T-helper 17 cell (primary cell): ENCODE measurements at regions not wholly inside any gene's neighbourhood (a gene's known extent, or its start where the extent isn't known, plus 50 kb on each side); places are given as distances from the start of the nearest gene placed in this dataset.

Experiments
- ATAC-seq: fragments of 150-1000 bp; cut with Tn5 transposase; 2 replicates; pipeline ENCODE4 v1.10.0; 2021; ENCODE audit warnings: mild to moderate bottlenecking, moderate library complexity
- DNase-seq, 3 donors: peaks; one replicate each; pipeline versions ENCODE4 v3.0.0 to v3.0.0-alpha.2; 2020 to 2021
- H3K9me3 ChIP-seq: one replicate; pipeline ENCODE4 v1.7.0; 2013; ENCODE audit warnings: low read length, mild to moderate bottlenecking; ENCODE audit not compliant: control insufficient read depth, poor library complexity, severe bottlenecking
- H3K27ac Mint-ChIP-seq: one replicate; pipeline ENCODE4 v1.8.0; 2022; ENCODE audit warnings: mild to moderate bottlenecking, moderate library complexity, mixed read lengths
- H3K27me3 Mint-ChIP-seq: one replicate; pipeline ENCODE4 v1.8.0; 2022; ENCODE audit warnings: mixed read lengths
- H3K36me3 Mint-ChIP-seq: one replicate; pipeline ENCODE4 v1.8.0; 2022; ENCODE audit warnings: low read depth, mixed read lengths
- H3K4me1 Mint-ChIP-seq: one replicate; pipeline ENCODE4 v1.8.0; 2022; ENCODE audit warnings: mild to moderate bottlenecking, mixed read lengths
- H3K4me3 Mint-ChIP-seq: one replicate; pipeline ENCODE4 v1.8.0; 2022; ENCODE audit warnings: mild to moderate bottlenecking, moderate library complexity, mixed read lengths

DNA sequence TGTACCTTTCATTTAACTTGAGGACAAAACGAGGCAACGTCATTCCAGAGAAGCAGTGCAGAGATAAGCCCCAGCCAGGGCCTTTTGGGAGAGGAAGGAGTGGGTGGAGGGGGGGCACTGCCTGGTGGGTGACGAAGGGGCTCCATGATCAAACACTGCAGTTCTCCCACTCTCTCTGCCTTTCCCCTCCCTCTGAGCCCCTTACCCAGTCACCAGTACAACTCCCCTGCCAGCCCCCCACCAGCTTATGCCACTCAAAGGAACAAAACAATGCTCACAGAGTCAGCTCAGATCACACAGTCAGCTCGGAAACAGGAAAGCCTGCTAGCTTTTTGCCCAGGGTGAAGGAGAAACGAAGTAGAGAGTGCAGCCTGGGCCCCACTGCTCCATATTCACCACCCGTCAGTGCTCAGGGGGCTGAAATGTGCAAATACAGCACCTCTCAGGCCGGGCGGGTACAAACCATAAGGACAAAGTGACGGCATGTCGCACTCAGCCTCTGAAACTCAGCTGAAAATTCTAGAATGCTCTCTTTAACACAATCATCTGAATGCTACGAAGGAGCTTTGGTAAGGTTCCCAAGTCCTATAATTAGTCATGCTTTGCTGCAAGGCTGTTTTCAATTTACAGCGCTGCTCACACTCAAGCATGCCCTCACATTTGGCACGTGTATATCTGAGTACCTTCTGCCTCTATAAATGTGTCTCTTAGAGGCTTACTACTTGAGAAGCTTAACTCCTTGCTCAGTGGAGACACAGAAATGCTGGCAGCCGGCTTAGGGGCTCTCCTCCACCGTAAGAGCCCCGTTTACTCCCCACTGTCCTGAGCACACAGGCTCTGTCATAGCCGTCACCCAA, 65.8 kb upstream of the RAB4A start:
- no peak for ATAC-seq
- Mint-ChIP-seq H3K27ac (no peak overlapping the region), H3K4me1 (peaks cover 7% of the 10 kb centered on the region), H3K36me3 (no peaks in the 10 kb centered on the region), H3K27me3 (peaks cover 7% of the 10 kb centered on the region), H3K4me3 (peak overlapping the region; percentile 45)
- no peak for DNase-seq
- no peaks in the 10 kb centered on the region for H3K9me3 ChIP-seq

DNA sequence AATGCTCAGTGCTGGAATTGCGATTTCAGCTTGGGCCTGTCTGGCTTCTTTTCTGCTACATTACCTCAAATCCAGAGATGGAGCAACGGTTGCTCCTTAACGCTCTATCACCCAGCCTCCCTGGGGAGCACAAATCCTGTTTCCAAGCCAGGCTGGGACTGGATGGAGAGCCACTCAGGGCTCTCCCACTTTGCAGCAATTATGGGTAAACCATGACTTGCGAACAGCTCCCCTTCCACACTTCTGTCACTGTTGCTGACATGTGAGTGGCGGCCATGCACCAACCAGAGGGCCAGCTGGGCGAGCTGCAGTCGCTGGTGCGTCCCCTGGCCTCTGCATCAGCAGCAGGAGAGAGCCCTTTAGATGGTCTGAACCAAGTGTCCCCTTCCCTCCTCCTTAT, 65.1 kb upstream of the RAB4A start:
- Mint-ChIP-seq H3K36me3 (no peaks in the 10 kb centered on the region), H3K4me1 (peaks cover 5% of the 10 kb centered on the region), H3K27ac (no peak overlapping the region), H3K27me3 (peaks cover 7% of the 10 kb centered on the region), H3K4me3 (no peak overlapping the region)
- DNase-seq: no peak
- no peaks in the 10 kb centered on the region for H3K9me3 ChIP-seq
- ATAC-seq: no peak

DNA sequence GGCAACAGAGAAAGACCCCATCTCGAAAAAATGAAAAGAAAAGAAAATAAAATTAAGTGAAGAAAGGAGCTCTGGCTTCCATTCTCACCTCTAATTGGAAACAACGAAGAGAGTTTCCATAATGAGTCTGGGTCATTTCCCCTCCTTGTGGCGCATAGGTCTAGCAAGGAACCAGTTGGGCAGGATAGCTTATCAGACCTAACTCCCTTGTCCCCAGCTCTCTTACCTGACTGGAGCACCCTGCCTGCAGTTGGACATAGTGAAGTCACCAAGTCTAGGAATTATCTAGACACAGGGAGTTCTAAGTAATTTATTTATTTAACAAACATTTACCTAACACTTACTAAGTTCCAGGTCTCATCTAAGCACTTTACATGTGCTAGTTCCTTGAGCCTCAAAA, 63.0 kb upstream of the RAB4A start:
- Mint-ChIP-seq H3K36me3 (no peaks in the 10 kb centered on the region), H3K4me3 (no peak overlapping the region), H3K27ac (no peak overlapping the region), H3K27me3 (peaks cover 7% of the 10 kb centered on the region), H3K4me1 (peaks cover 3% of the 10 kb centered on the region)
- DNase-seq (no peak), ATAC-seq (no peak)
- H3K9me3 ChIP-seq: no peaks in the 10 kb centered on the region

DNA sequence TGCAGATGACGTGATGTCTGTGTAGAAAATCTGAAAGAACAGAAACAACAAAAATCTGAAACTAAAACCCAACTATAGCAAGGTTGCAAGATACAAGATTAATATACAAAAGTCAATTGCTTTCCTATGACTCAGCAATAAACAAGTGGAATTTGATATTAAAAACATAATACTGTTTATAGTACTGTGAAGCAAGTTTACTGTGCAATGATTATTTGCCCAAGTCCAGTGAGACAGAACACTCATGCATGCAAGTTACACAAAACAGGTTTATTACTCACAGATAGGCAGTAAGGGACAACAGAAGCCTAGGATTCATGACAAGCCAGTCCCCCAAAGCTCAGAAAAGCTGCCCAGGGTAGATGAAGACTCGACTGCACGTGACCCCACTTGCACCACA, 62.4 kb upstream of the RAB4A start:
- Mint-ChIP-seq H3K4me1 (peaks cover 3% of the 10 kb centered on the region), H3K27ac (no peak overlapping the region), H3K27me3 (peaks cover 7% of the 10 kb centered on the region), H3K4me3 (no peak overlapping the region), H3K36me3 (no peaks in the 10 kb centered on the region)
- DNase-seq (no peak), ATAC-seq (no peak)
- no peaks in the 10 kb centered on the region for H3K9me3 ChIP-seq

DNA sequence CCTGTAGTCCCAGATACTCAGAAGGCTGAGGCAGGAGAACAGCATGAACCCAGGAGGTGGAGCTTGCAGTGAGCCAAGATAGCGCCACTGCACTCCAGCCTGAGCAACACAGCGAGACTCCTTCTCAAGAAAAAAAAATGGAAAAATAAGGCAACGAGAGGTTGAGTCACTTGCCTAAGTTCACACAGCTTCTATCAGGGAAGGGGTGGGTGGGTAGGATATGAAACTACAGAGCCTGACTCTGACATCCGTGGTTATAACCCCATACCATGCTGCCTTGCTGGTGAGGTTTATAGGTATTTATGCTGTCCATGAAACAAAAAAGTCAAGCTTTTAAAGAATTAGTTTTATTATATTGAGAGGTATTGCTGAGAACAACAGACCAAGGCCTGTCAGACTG, 61.5 kb upstream of the RAB4A start:
- no peaks in the 10 kb centered on the region for H3K9me3 ChIP-seq
- no peak for DNase-seq
- Mint-ChIP-seq H3K4me3 (no peak overlapping the region), H3K36me3 (no peaks in the 10 kb centered on the region), H3K27ac (no peak overlapping the region), H3K27me3 (peaks cover 7% of the 10 kb centered on the region), H3K4me1 (peaks cover 3% of the 10 kb centered on the region)
- ATAC-seq: no peak

DNA sequence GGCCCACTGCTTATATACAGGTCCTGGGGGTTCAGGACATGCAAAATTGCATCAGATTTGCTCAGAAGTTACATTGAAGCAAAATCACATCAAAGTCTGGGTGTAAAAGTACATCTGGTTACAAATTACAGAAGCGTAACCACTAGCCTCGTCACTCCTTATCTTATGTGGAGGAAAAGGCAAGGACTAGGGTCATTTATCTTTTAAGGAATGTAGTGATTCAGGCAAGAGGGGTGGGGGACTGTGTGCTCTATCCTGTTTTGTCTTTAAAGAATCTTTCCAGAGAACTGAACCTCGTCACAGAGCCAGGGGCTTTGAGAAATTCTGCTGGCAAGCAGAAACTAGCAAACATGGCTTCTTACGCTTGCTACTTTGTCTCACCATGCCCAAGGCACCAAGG, 61.1 kb upstream of the RAB4A start:
- Mint-ChIP-seq H3K4me1 (peaks cover 3% of the 10 kb centered on the region), H3K4me3 (no peak overlapping the region), H3K27me3 (peaks cover 7% of the 10 kb centered on the region), H3K36me3 (no peaks in the 10 kb centered on the region), H3K27ac (no peak overlapping the region)
- no peak for ATAC-seq
- no peak for DNase-seq
- no peaks in the 10 kb centered on the region for H3K9me3 ChIP-seq

DNA sequence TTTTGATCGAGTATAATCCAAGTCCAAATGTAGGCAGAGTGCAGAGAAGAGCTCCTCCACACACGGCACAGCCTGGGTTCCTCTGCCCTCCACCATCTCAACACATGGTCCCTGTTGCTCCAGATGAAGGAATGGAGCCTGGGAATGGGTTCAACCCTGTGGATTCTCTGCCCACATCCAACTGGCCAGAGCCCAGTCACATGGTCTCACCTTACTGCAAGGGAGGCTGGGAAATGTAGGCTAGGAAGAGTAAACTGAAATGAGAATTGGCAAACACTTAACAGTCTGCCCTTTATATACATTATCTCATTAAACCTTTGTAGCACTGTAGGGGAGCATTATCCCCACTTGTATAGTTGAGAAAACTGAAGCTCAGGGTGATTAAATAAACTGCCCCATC, 60.1 kb upstream of the RAB4A start:
- H3K4me1 Mint-ChIP-seq: no peaks in the 10 kb centered on the region
- no peak overlapping the region for H3K27ac Mint-ChIP-seq
- H3K9me3 ChIP-seq: no peaks in the 10 kb centered on the region
- DNase-seq (no peak), ATAC-seq (no peak)
- H3K27me3 Mint-ChIP-seq: peaks cover 7% of the 10 kb centered on the region
- H3K4me3 Mint-ChIP-seq: no peak overlapping the region
- H3K36me3 Mint-ChIP-seq: no peaks in the 10 kb centered on the region

DNA sequence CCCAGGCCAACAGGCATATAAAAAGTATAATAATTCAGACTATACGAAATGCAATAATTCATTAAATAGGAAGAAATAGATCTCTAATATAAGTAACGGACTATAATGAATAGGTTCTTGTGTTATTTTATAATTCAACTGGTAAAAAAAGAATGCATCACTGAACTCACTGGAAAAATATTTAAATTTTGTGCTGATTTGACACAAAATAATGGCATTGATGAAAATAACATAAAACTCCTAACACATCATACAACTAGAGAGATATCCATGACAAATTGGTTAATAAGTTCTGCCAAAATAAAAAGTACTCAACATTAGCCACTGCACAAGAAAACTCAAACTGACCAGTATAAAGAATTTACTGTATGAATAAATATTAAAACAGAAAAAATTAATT, 57.1 kb upstream of the RAB4A start:
- Mint-ChIP-seq H3K27ac (no peak overlapping the region), H3K27me3 (no peaks in the 10 kb centered on the region), H3K36me3 (no peaks in the 10 kb centered on the region), H3K4me3 (no peak overlapping the region), H3K4me1 (no peaks in the 10 kb centered on the region)
- no peaks in the 10 kb centered on the region for H3K9me3 ChIP-seq
- ATAC-seq (no peak), DNase-seq (no peak)

DNA sequence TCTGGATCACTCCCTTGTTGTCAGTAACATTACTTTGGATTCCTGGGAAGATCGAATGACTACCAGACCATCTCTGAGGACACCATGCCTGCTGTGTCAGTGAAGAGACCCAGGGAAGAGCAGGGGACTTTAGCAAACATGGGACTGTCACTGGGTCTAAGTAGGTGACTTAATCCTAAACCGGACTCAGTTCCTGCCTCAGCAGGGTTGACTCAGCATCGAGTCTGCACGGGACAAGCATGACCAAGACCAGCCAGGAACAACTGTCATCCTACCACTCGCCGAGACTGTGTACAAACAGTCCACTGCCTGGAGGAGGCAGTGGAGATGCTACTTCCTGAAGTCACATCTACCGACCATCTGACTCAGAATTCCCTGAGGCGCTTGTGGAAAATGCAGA, 53.2 kb upstream of the RAB4A start:
- H3K4me3 Mint-ChIP-seq: no peak overlapping the region
- H3K27me3 Mint-ChIP-seq: no peaks in the 10 kb centered on the region
- H3K36me3 Mint-ChIP-seq: no peaks in the 10 kb centered on the region
- H3K9me3 ChIP-seq: no peaks in the 10 kb centered on the region
- no peak overlapping the region for H3K27ac Mint-ChIP-seq
- H3K4me1 Mint-ChIP-seq: no peaks in the 10 kb centered on the region
- DNase-seq: no peak
- ATAC-seq: no peak

DNA sequence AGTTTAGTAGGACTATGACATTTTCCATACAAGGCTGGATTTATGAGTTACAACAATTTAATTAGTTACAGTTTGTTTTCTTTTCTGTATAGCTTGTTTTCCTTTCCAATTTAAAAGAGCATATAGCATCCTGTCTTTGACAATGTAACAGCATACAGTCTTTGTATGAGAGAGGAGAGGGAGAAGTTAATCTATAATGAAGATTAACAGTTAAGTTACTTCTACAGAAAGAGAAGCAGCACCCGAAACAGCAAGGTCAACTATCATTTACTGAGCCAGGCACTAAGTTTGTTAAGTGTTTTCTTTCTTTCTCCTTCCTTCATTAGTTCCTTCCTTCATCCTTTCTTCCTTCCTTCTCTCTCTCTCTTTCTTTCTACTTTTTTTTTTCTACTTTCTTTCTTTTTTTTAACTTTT, 52.3 kb upstream of the RAB4A start:
- Mint-ChIP-seq H3K4me1 (no peaks in the 10 kb centered on the region), H3K27me3 (no peaks in the 10 kb centered on the region), H3K4me3 (no peak overlapping the region), H3K36me3 (no peaks in the 10 kb centered on the region), H3K27ac (no peak overlapping the region)
- DNase-seq (no peak), ATAC-seq (no peak)
- no peaks in the 10 kb centered on the region for H3K9me3 ChIP-seq

DNA sequence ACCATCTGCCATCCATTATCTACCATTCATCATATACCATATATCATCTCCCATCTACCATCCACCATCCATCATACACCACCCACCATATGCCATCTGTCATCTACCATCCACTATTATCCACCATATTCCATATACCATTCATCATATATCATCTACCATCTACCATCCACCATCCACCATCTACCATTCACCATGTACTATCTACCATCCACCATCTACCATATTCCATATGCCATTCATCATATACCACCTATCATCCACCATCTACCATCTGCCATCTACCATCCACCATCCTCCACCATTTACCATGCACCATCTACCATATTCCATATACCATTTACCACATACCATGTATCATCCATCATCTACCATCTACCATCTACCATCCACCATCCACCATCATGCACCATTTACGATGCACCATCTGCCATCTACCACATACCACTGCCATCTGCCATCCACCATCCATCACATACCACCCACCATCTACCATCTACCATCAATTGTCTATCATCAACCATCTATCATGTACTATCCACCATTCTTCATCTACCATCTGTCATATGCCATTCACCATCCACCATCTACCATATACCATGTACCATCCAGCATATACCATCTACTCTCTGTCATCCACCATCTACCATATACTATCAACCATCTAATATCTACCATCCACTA, 50.6 kb upstream of the RAB4A start:
- H3K27me3 Mint-ChIP-seq: no peaks in the 10 kb centered on the region
- H3K4me1 Mint-ChIP-seq: peaks cover 4% of the 10 kb centered on the region
- H3K9me3 ChIP-seq: no peaks in the 10 kb centered on the region
- DNase-seq: no peak
- H3K4me3 Mint-ChIP-seq: no peak overlapping the region
- H3K36me3 Mint-ChIP-seq: no peaks in the 10 kb centered on the region
- ATAC-seq: no peak
- no peak overlapping the region for H3K27ac Mint-ChIP-seq

DNA sequence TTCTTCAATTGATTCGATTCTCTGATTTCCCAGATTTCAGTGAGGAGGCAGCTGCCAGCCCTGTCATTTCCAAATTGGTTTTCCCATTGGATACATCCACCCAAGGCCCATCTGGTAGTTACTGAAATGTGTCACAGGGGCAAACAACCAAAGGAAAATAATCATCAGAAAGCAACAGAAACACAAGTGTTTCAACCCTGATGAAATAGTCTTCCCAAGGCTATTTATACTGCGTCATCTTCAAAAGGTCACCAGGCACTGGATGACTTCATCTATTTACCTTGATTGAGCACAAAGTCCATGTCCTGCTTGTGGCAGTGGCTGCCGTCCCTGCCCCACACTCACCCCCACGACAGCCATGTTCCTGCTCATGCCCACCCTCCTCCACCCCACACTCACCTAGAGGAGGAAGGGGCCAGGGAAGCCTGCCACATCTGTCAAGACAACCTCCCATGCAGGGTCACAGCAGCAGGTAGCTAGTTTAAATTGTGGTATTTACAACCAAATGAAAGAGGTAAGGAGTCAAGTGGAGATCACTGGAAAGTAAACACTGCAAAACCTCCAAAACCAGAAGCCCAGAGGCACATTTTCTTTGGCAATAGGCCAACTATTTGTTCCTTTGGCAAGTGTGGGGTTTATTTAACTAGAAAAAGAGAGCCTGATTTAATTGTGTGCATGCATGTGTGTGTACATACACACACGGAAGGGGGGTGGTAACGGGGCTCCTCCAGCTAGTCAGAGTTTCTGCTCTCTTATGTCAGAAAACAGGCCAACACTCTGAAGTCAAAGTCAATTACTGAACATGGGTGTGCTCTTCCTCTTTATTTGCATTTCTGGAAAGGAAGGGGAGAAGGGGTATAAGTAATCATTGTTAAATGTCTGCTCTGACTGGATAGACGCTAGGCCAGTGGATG, 49.5 kb upstream of the RAB4A start:
- Mint-ChIP-seq H3K27ac (no peak overlapping the region), H3K36me3 (no peaks in the 10 kb centered on the region), H3K4me1 (peaks cover 4% of the 10 kb centered on the region), H3K27me3 (no peaks in the 10 kb centered on the region), H3K4me3 (no peak overlapping the region)
- no peaks in the 10 kb centered on the region for H3K9me3 ChIP-seq
- no peak for ATAC-seq
- DNase-seq: no peak
